ENCODE measurements at regions not wholly inside any gene's neighbourhood (a gene's known extent, or its start where the extent isn't known, plus 50 kb on each side); places are given as distances from the start of the nearest gene placed in this dataset.

GRCh38 chr20:52748990-52749389, 223.2 kb upstream of the TSHZ2 start:
- no peak for TF ChIP-seq CTCF (IDR thresholded peaks at IDR 0.05; ENCODE audit: unreplicated experiment)
- H3K36me3 Mint-ChIP-seq (ENCODE audit: insufficient read depth), result no peaks in the 10 kb centered on the region
- peaks cover 5% of the 10 kb centered on the region for H3K9me3 Mint-ChIP-seq (ENCODE audit: low read depth)
- H3K27ac Mint-ChIP-seq, result no peak overlapping the region
- no peak for DNase-seq (ENCODE audit: low spot score, unreplicated experiment)
- peaks cover 2% of the 10 kb centered on the region for H3K4me1 Mint-ChIP-seq (ENCODE audit: low read depth)
- no peak overlapping the region for H3K4me3 Mint-ChIP-seq (ENCODE audit: low read depth)
- H3K27me3 Mint-ChIP-seq, result no peaks in the 10 kb centered on the region

GRCh38 chr20:52748285-52748932, 223.7 kb upstream of the TSHZ2 start:
- TF ChIP-seq CTCF (IDR thresholded peaks at IDR 0.05; ENCODE audit: unreplicated experiment), result no peak
- Mint-ChIP-seq H3K27ac (no peak overlapping the region), H3K27me3 (no peaks in the 10 kb centered on the region), H3K4me1 (ENCODE audit: low read depth) (peaks cover 2% of the 10 kb centered on the region), H3K4me3 (ENCODE audit: low read depth) (no peak overlapping the region), H3K36me3 (ENCODE audit: insufficient read depth) (no peaks in the 10 kb centered on the region), H3K9me3 (ENCODE audit: low read depth) (peaks cover 2% of the 10 kb centered on the region)
- DNase-seq (ENCODE audit: low spot score, unreplicated experiment), result no peak

DNA sequence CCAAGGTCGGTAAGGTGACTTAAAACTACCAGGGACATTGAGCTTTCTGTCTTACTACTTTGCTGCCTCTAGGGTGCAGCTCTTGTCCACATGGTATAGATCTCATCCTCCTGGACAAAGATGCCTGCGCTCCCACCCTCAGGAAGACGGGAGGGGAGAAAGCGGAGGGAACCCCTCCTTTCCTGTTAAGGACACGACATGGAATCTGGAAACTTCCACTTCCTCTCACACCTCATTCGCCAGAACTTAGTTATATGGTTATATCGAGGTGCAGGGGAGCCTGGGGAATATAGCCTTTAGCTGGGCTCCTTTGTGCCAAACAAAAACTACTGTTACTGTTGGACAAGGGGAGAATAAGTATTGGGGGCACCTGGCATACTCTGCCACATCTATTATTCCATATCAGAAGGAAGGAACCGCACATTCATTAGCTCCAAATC, 224.3 kb upstream of the TSHZ2 start:
- Mint-ChIP-seq H3K36me3 (ENCODE audit: insufficient read depth) (no peaks in the 10 kb centered on the region), H3K27me3 (no peaks in the 10 kb centered on the region), H3K9me3 (ENCODE audit: low read depth) (peaks cover 2% of the 10 kb centered on the region), H3K4me3 (ENCODE audit: low read depth) (no peak overlapping the region), H3K27ac (no peak overlapping the region), H3K4me1 (ENCODE audit: low read depth) (peaks cover 2% of the 10 kb centered on the region)
- peak; percentile 34 for TF ChIP-seq CTCF (IDR thresholded peaks at IDR 0.05; ENCODE audit: unreplicated experiment)
- no peak for DNase-seq (ENCODE audit: low spot score, unreplicated experiment)

- Mint-ChIP-seq H3K27me3 (no peaks in the 10 kb centered on the region), H3K9me3 (ENCODE audit: low read depth) (peaks cover 2% of the 10 kb centered on the region), H3K27ac (no peak overlapping the region), H3K4me3 (ENCODE audit: low read depth) (no peak overlapping the region), H3K4me1 (ENCODE audit: low read depth) (peaks cover 2% of the 10 kb centered on the region), H3K36me3 (ENCODE audit: insufficient read depth) (no peaks in the 10 kb centered on the region)
- TF ChIP-seq CTCF (IDR thresholded peaks at IDR 0.05; ENCODE audit: unreplicated experiment), result no peak
- no peak for DNase-seq (ENCODE audit: low spot score, unreplicated experiment)
These were observed 225.4 kb upstream of the TSHZ2 start for GRCh38 chr20:52746770-52747169.

GRCh38 chr20:52746190-52746589, 226.0 kb upstream of the TSHZ2 start:
- Mint-ChIP-seq H3K4me1 (ENCODE audit: low read depth) (peaks cover 2% of the 10 kb centered on the region), H3K27me3 (no peaks in the 10 kb centered on the region), H3K9me3 (ENCODE audit: low read depth) (peaks cover 2% of the 10 kb centered on the region), H3K27ac (no peak overlapping the region), H3K4me3 (ENCODE audit: low read depth) (no peak overlapping the region), H3K36me3 (ENCODE audit: insufficient read depth) (no peaks in the 10 kb centered on the region)
- TF ChIP-seq CTCF (IDR thresholded peaks at IDR 0.05; ENCODE audit: unreplicated experiment), result no peak
- DNase-seq (ENCODE audit: low spot score, unreplicated experiment), result no peak
